ENCODE measurements at regions not wholly inside any gene's neighbourhood (a gene's known extent, or its start where the extent isn't known, plus 50 kb on each side); places are given as distances from the start of the nearest gene placed in this dataset.

DNA sequence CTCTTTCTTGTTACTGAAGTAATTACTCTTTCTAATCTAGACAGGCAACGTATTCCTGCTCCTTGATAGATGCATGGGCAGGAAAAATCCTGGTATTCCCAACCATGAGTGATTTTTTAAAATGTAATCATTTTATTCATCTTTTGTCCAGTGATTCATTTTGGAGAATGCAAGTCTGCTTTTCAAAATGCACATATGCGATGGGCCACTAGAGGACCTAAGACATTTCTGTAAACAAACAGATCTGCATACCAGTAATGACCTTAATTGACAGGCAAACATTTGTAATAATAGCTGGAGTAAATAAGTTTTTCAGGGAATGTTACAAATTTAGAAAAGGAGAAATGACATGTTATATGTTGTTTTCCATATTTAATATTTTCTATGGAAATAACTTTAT lies 1167.6 kb downstream of the JRKL start:
- TF ChIP-seq, protein P1, sequence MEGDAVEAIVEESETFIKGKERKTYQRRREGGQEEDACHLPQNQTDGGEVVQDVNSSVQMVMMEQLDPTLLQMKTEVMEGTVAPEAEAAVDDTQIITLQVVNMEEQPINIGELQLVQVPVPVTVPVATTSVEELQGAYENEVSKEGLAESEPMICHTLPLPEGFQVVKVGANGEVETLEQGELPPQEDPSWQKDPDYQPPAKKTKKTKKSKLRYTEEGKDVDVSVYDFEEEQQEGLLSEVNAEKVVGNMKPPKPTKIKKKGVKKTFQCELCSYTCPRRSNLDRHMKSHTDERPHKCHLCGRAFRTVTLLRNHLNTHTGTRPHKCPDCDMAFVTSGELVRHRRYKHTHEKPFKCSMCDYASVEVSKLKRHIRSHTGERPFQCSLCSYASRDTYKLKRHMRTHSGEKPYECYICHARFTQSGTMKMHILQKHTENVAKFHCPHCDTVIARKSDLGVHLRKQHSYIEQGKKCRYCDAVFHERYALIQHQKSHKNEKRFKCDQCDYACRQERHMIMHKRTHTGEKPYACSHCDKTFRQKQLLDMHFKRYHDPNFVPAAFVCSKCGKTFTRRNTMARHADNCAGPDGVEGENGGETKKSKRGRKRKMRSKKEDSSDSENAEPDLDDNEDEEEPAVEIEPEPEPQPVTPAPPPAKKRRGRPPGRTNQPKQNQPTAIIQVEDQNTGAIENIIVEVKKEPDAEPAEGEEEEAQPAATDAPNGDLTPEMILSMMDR (IDR thresholded peaks at IDR 0.05; ENCODE audit: low read depth, low read length) = no peak
- TF ChIP-seq EZH2phosphoT487 (IDR thresholded peaks at IDR 0.05; ENCODE audit: low read depth) = no peak

Measured in OCI-LY3 (cell line).